HCT116 (cell line): ENCODE measurements at regions not wholly inside any gene's neighbourhood (a gene's known extent, or its start where the extent isn't known, plus 50 kb on each side); places are given as distances from the start of the nearest gene placed in this dataset.

Source experiments
- ATF3 ChIP-seq: IDR thresholded peaks from 2 replicates; pipeline ENCODE4 v1.6.1; 2012
- CBX3 ChIP-seq: IDR thresholded peaks from 2 replicates; pipeline ENCODE4 v1.6.1; 2012; ENCODE audit warnings: low read depth
- CEBPB ChIP-seq: IDR thresholded peaks from 2 replicates; pipeline ENCODE4 v1.6.1; 2012; ENCODE audit warnings: low read depth
- EGR1 ChIP-seq: IDR thresholded peaks from 2 replicates; pipeline ENCODE4 v1.6.1; 2012; ENCODE audit warnings: low read depth
- EZH2 ChIP-seq: fragments of 200-600 bp; sonication (generic); IDR thresholded peaks from 2 replicates; pipeline ENCODE4 v1.6.1; 2017; ENCODE audit warnings: antibody characterized with exemption, mixed run types
- EZH2phosphoT487 ChIP-seq: fragments of 200-600 bp; IDR thresholded peaks from 2 replicates; pipeline ENCODE4 v1.6.1; 2018; ENCODE audit warnings: antibody characterized with exemption, borderline replicate concordance
- JUND ChIP-seq: IDR thresholded peaks from 2 replicates; pipeline ENCODE4 v1.6.1; 2012
- POLR2A ChIP-seq: IDR thresholded peaks from 2 replicates; pipeline ENCODE4 v1.7.0; 2011; ENCODE audit warnings: borderline replicate concordance; ENCODE audit not compliant: insufficient read depth, insufficient read length; ENCODE audit errors: extremely low read depth
- POLR2AphosphoS5 ChIP-seq: IDR thresholded peaks from 2 replicates; pipeline ENCODE4 v1.6.1; 2011; ENCODE audit warnings: mild to moderate bottlenecking, low read depth, low read length, moderate library complexity
- TF ChIP-seq, protein P1 (sequence below), 3 experiments: fragments of 200-600 bp in 1 of 3; sonication (generic) in 1 of 3; IDR thresholded peaks in 2 of 3; conservative IDR thresholded peaks in 1 of 3; 2 replicates each; pipeline ENCODE4 v1.5.1; 2012 to 2017; ENCODE audit warnings: low read depth in 2 of 3, low read length in 2 of 3, antibody characterized with exemption in 1 of 3, borderline replicate concordance in 1 of 3, control low read depth in 1 of 3, mild to moderate bottlenecking in 1 of 3, mixed read lengths in 1 of 3, mixed run types in 1 of 3, moderate library complexity in 1 of 3; ENCODE audit not compliant: insufficient read depth in 1 of 3

DNA sequence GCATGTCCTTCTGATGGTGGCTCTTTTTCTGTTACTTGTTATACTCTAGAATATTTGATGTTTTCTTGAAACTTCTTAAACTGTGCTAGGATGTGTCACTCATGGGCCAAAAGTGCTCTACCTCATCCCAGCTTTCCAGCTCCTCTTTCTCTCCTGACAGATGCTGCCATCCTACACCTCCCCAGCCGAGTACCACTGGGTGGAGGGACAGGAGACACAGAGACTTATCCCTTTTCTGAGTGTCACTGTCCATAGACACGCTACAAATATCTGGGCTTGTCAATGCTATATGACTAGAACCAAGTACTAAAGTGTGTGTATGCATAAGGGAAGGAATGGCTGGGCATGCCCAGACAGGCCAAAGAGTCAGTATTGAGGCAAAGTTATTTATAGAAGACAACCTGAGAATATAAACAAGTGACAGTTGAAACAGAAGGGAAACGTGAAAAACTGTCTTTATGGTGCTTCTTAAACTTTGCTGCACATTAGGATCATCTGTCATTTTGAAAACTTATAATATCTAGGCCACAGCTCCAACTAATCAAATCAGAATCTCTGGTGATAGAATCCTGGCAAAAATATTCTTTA, 188.0 kb downstream of the CARTPT start:
- TF ChIP-seq, protein P1, sequence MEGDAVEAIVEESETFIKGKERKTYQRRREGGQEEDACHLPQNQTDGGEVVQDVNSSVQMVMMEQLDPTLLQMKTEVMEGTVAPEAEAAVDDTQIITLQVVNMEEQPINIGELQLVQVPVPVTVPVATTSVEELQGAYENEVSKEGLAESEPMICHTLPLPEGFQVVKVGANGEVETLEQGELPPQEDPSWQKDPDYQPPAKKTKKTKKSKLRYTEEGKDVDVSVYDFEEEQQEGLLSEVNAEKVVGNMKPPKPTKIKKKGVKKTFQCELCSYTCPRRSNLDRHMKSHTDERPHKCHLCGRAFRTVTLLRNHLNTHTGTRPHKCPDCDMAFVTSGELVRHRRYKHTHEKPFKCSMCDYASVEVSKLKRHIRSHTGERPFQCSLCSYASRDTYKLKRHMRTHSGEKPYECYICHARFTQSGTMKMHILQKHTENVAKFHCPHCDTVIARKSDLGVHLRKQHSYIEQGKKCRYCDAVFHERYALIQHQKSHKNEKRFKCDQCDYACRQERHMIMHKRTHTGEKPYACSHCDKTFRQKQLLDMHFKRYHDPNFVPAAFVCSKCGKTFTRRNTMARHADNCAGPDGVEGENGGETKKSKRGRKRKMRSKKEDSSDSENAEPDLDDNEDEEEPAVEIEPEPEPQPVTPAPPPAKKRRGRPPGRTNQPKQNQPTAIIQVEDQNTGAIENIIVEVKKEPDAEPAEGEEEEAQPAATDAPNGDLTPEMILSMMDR (IDR thresholded peaks at IDR 0.05 in 2 of 3, conservative IDR thresholded peaks at IDR 0.05 in 1 of 3; ENCODE audit: borderline replicate concordance in 1 of 3, insufficient read depth in 1 of 3, low read depth in 2 of 3, low read length in 2 of 3): no peak
- no peak for TF ChIP-seq POLR2AphosphoS5
- no peak for TF ChIP-seq EGR1
- no peak for TF ChIP-seq POLR2A
- no peak for TF ChIP-seq EZH2
- TF ChIP-seq ATF3: no peak
- no peak for TF ChIP-seq CBX3
- TF ChIP-seq EZH2phosphoT487: no peak
- no peak for TF ChIP-seq JUND
- no peak for TF ChIP-seq CEBPB
